Endothelial cell of umbilical vein (primary cell): ENCODE measurements at regions not wholly inside any gene's neighbourhood (a gene's known extent, or its start where the extent isn't known, plus 50 kb on each side); places are given as distances from the start of the nearest gene placed in this dataset.

Experiments
- BruUV-seq: library from RNA; stranded (reverse); fragments of 400-500 nt; replicated peaks from 2 replicates; lab custom pipeline; 2021; lab: Mats Ljungman, UMichigan
- CTCF ChIA-PET: fragments of 300-600, 350-600 bp; sonication (Branson Sonifier 250); formaldehyde crosslinking; loops from one replicate; lab custom pipeline; 2021; ENCODE audit warnings: antibody characterized with exemption, inconsistent platforms; lab: Charles Lee
- POLR2A ChIA-PET: fragments of 300-600, 350-600 bp; sonication (Branson Sonifier 250); formaldehyde crosslinking; loops from one replicate; lab custom pipeline; 2021; ENCODE audit warnings: antibody characterized with exemption, inconsistent platforms; lab: Charles Lee
- DNase-seq: peaks from one replicate; pipeline ENCODE4 v3.0.0-alpha.2; 2011; ENCODE audit warnings: low read depth, low spot score
- FAIRE-seq: peaks from 2 replicates; lab custom pipeline; 2011; peaks lifted over from hg19 to GRCh38; lab: Jason Lieb, UNC
- H2AFZ ChIP-seq: 2 replicates; pipeline ENCODE4 v1.6.0; 2012; ENCODE audit warnings: low read depth, low read length, control low read depth, inconsistent platforms
- H3K27ac ChIP-seq: 2 replicates; pipeline ENCODE4 v1.5.1; 2011; ENCODE audit warnings: low read depth, mild to moderate bottlenecking, control low read depth, low read length, moderate library complexity; ENCODE audit not compliant: insufficient read depth
- H3K27me3 ChIP-seq, 2 experiments: 2 replicates each; pipeline versions ENCODE4 v1.6.0 to v1.6.1; 2011; ENCODE audit warnings: low read length in 2 of 2, mixed read lengths in 1 of 2; ENCODE audit not compliant: control insufficient read depth in 2 of 2, insufficient read depth in 2 of 2
- H3K36me3 ChIP-seq, 2 experiments: 2 replicates in 1 of 2; 3 replicates in 1 of 2; pipeline ENCODE4 v1.5.1; 2011; ENCODE audit warnings: low read length in 2 of 2, mild to moderate bottlenecking in 1 of 2, moderate library complexity in 1 of 2; ENCODE audit not compliant: control insufficient read depth in 2 of 2, insufficient read depth in 2 of 2; ENCODE audit errors: extremely low read depth in 1 of 2
- H3K4me1 ChIP-seq: 3 replicates; pipeline ENCODE4 v1.5.1; 2011; ENCODE audit warnings: mild to moderate bottlenecking, low read length; ENCODE audit not compliant: control insufficient read depth, insufficient read depth; ENCODE audit errors: extremely low read depth
- H3K4me2 ChIP-seq: 2 replicates; pipeline ENCODE4 v1.6.1; 2011; ENCODE audit warnings: low read length, control low read depth, mixed read lengths; ENCODE audit not compliant: insufficient read depth
- H3K4me3 ChIP-seq, 3 experiments: fragments of 200-600 bp in 1 of 3; sonication (generic), shearing (Covaris generic) in 1 of 3; replicated peaks in 1 of 3; 2 replicates each; pipeline ENCODE4 v1.5.1; 2011 to 2016; ENCODE audit warnings: control low read depth in 3 of 3, low read length in 3 of 3, mild to moderate bottlenecking in 2 of 3, inconsistent platforms in 1 of 3, low read depth in 1 of 3, moderate library complexity in 1 of 3; ENCODE audit not compliant: insufficient read depth in 1 of 3
- H3K79me2 ChIP-seq: 2 replicates; pipeline ENCODE4 v1.6.0; 2012; ENCODE audit warnings: low read length, inconsistent platforms; ENCODE audit not compliant: control insufficient read depth, insufficient read depth
- H3K9ac ChIP-seq: replicated peaks from 2 replicates; pipeline ENCODE3; 2011; ENCODE audit warnings: low read length, control low read depth; ENCODE audit not compliant: insufficient read depth; ENCODE audit errors: extremely low read depth
- H3K9me1 ChIP-seq: replicated peaks from 3 replicates; pipeline ENCODE4 v1.6.0; 2011; ENCODE audit warnings: mild to moderate bottlenecking, low read length; ENCODE audit not compliant: control insufficient read depth, insufficient read depth; ENCODE audit errors: extremely low read depth
- H3K9me3 ChIP-seq: replicated peaks from 2 replicates; pipeline ENCODE4 v1.5.1; 2012; ENCODE audit warnings: low read length, inconsistent platforms; ENCODE audit not compliant: control insufficient read depth, insufficient read depth
- H4K20me1 ChIP-seq: replicated peaks from 2 replicates; pipeline ENCODE3; 2011; ENCODE audit warnings: mild to moderate bottlenecking, low read length; ENCODE audit not compliant: control insufficient read depth, insufficient read depth; ENCODE audit errors: extremely low read depth
- CTCF ChIP-seq, 2 donors: IDR thresholded peaks; 1 replicate in 1 of 2; 2 replicates in 1 of 2; pipeline ENCODE4 v1.5.1; 2011; ENCODE audit warnings: low read length in 2 of 2, mild to moderate bottlenecking in 2 of 2, moderate library complexity in 2 of 2, control low read depth in 1 of 2, inconsistent platforms in 1 of 2, low read depth in 1 of 2; ENCODE audit not compliant: insufficient read depth in 1 of 2; ENCODE audit errors: extremely low read depth in 1 of 2
- EZH2 ChIP-seq: IDR thresholded peaks from 2 replicates; pipeline ENCODE4 v1.6.1; 2012; ENCODE audit warnings: borderline replicate concordance, low read depth, mild to moderate bottlenecking, moderate library complexity, low read length, inconsistent platforms; ENCODE audit not compliant: severe bottlenecking
- FOS ChIP-seq: IDR thresholded peaks from 2 replicates; pipeline ENCODE4 v1.6.1; 2011; ENCODE audit warnings: mild to moderate bottlenecking, low read length, moderate library complexity, borderline replicate concordance; ENCODE audit not compliant: insufficient read depth
- GATA2 ChIP-seq: IDR thresholded peaks from 2 replicates; pipeline ENCODE4 v1.7.0; 2011; ENCODE audit warnings: low read depth, mild to moderate bottlenecking, moderate library complexity, mixed read lengths, low read length; ENCODE audit not compliant: insufficient read length, insufficient read depth
- JUN ChIP-seq: IDR thresholded peaks from 2 replicates; pipeline ENCODE4 v1.6.1; 2011; ENCODE audit warnings: borderline replicate concordance, low read depth; ENCODE audit not compliant: insufficient read length, insufficient read depth
- MYC ChIP-seq: IDR thresholded peaks from one replicate; pipeline ENCODE4 v1.6.1; 2011; ENCODE audit warnings: mild to moderate bottlenecking, low read depth, low read length
- POLR2A ChIP-seq: IDR thresholded peaks from 2 replicates; pipeline ENCODE4 v1.6.1; 2012; ENCODE audit warnings: low read depth, mild to moderate bottlenecking, control low read depth, low read length
- POLR2AphosphoS5 ChIP-seq: IDR thresholded peaks from 2 replicates; pipeline ENCODE4 v1.6.1; 2012; ENCODE audit warnings: low read depth, mild to moderate bottlenecking, control low read depth, low read length, moderate library complexity; ENCODE audit not compliant: insufficient read depth
- dilution Hi-C: fragments of 300-500 bp; cut with MboI; formaldehyde crosslinking; loops from one replicate; pipeline ENCODE4 v1.15.0; 2019; ENCODE audit warnings: low sequenced_read_pairs; ENCODE audit not compliant: extremely low pct_ligation_motif_present
- intact Hi-C: fragments of 100-400 bp; cut with micrococcal nuclease; formaldehyde crosslinking; loops from one replicate; pipeline ENCODE4 v1.10.0; 2022
- TF ChIP-seq, protein P1 (sequence below): IDR thresholded peaks from 2 replicates; pipeline ENCODE4 v1.6.1; 2011; ENCODE audit not compliant: insufficient read depth, insufficient read length

- Histone ChIP-seq H3K36me3 (no peaks in the 10 kb centered on the region), H3K9me1 (no peaks in the 10 kb centered on the region), H3K79me2 (no peaks in the 10 kb centered on the region), H2AFZ (no peak overlapping the region), H4K20me1 (no peaks in the 10 kb centered on the region), H3K4me2 (no peak overlapping the region), H3K9me3 (no peaks in the 10 kb centered on the region), H3K4me3 (no peak overlapping the region), H3K27ac (no peak overlapping the region), H3K27me3 (no peaks in the 10 kb centered on the region), H3K9ac (no peak overlapping the region), H3K4me1 (no peaks in the 10 kb centered on the region)
- dilution Hi-C loops (no loop called here), intact Hi-C loops (no loop called here)
- BruUV-seq, result no TSS peak
- CTCF ChIA-PET, result no interaction called here
- TF ChIP-seq EZH2, result no peak
- TF ChIP-seq JUN, result no peak
- TF ChIP-seq GATA2, result no peak
- TF ChIP-seq FOS, result no peak
- DNase-seq, result no peak
- FAIRE-seq, result no peak
- POLR2A ChIA-PET, result no interaction called here
Observed at GRCh38 chr9:86456416-86456815, 102.2 kb upstream of the TUT7 start.

- Histone ChIP-seq H2AFZ (no peak overlapping the region), H3K4me2 (no peak overlapping the region), H3K9me3 (no peaks in the 10 kb centered on the region), H3K9ac (no peak overlapping the region), H3K27ac (no peak overlapping the region), H4K20me1 (no peaks in the 10 kb centered on the region), H3K4me3 (no peak overlapping the region), H3K79me2 (no peaks in the 10 kb centered on the region), H3K9me1 (no peaks in the 10 kb centered on the region), H3K27me3 (no peaks in the 10 kb centered on the region), H3K4me1 (no peaks in the 10 kb centered on the region), H3K36me3 (no peaks in the 10 kb centered on the region)
- ChIA-PET POLR2A (no interaction called here), CTCF (no interaction called here)
- TF ChIP-seq POLR2AphosphoS5 (no peak), MYC (no peak), FOS (no peak), POLR2A (no peak), CTCF (IDR thresholded peaks at IDR 0.05; ENCODE audit: extremely low read depth in 1 of 2, insufficient read depth in 1 of 2, low read depth in 1 of 2, low read length in 2 of 2) (no peak), EZH2 (no peak), GATA2 (no peak), JUN (no peak)
- TF ChIP-seq, protein P1, sequence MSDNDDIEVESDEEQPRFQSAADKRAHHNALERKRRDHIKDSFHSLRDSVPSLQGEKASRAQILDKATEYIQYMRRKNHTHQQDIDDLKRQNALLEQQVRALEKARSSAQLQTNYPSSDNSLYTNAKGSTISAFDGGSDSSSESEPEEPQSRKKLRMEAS, result no peak
- intact Hi-C loops (no loop called here), dilution Hi-C loops (no loop called here)
- no peak for FAIRE-seq
- no TSS peak for BruUV-seq
- no peak for DNase-seq
Observed at GRCh38 chr9:86454701-86455615, 100.7 kb upstream of the TUT7 start.
